Sigmoid colon (tissue), 6 donors: ENCODE measurements at regions not wholly inside any gene's neighbourhood (a gene's known extent, or its start where the extent isn't known, plus 50 kb on each side); places are given as distances from the start of the nearest gene placed in this dataset.

ENCODE experiments used
- DNase-seq: peaks from one replicate; pipeline ENCODE4 v3.0.0-alpha.2; 2019
- H3K27ac ChIP-seq, 4 donors: fragments of 200-600 bp; sonication (generic); one replicate each; pipeline ENCODE4 v1.5.1; 2016 to 2019; ENCODE audit warnings: mild to moderate bottlenecking in 1 of 4
- H3K27me3 ChIP-seq, 3 donors: fragments of 200-600 bp; sonication (generic); one replicate each; pipeline ENCODE4 v1.5.1; 2019; ENCODE audit warnings: mild to moderate bottlenecking in 1 of 3
- H3K36me3 ChIP-seq, 4 donors: fragments of 200-600 bp; sonication (generic); one replicate each; pipeline ENCODE4 v1.5.1; 2016 to 2019
- H3K4me1 ChIP-seq, 4 donors: fragments of 200-600 bp; sonication (generic); one replicate each; pipeline ENCODE4 v1.5.1; 2017 to 2019
- H3K4me3 ChIP-seq, 4 donors: fragments of 200-600 bp; sonication (generic); one replicate each; pipeline ENCODE4 v1.5.1; 2017 to 2019; ENCODE audit warnings: mild to moderate bottlenecking in 2 of 4, moderate library complexity in 1 of 4
- H3K9me3 ChIP-seq, 4 donors: fragments of 200-600 bp in 3 of 4; sonication (generic) in 3 of 4; one replicate each; pipeline versions ENCODE4 v1.5.1 to v1.6.1; 2013 to 2019
- EP300 ChIP-seq, 4 donors: sonication (generic); formaldehyde crosslinking; IDR thresholded peaks; one replicate each; pipeline ENCODE4 v1.6.1; 2017; ENCODE audit warnings: antibody characterized with exemption in 4 of 4
- POLR2A ChIP-seq, 2 donors: fragments of 450-650 bp; IDR thresholded peaks; one replicate each; pipeline ENCODE4 v1.6.1; 2016; ENCODE audit warnings: antibody characterized with exemption in 2 of 2, mild to moderate bottlenecking in 2 of 2, moderate library complexity in 2 of 2
- POLR2AphosphoS5 ChIP-seq, 4 donors: sonication (generic); formaldehyde crosslinking; IDR thresholded peaks; one replicate each; pipeline ENCODE4 v1.6.1; 2017; ENCODE audit warnings: antibody characterized with exemption in 4 of 4
- WGBS, 2 donors: extraction: QIAGEN DNeasy Blood & Tissue Kit; methylation state at CpG; one replicate each; pipeline ENCODE4 v1.1.7; 2013; 5-methylcytosine and 5-hydroxymethylcytosine counted together
- intact Hi-C: fragments of 100-400 bp; cut with DNase I; formaldehyde crosslinking; loops from one replicate; pipeline ENCODE4 v1.15.1; 2023
- TF ChIP-seq, protein P1 (sequence below), 4 experiments: fragments of 450-650 bp in 3 of 4; fragments of 200-600 bp in 1 of 4; IDR thresholded peaks; one replicate each; pipeline ENCODE4 v1.5.1; 2016 to 2019; ENCODE audit warnings: antibody characterized with exemption in 4 of 4, mild to moderate bottlenecking in 3 of 4, moderate library complexity in 2 of 4
- donor health status: healthy with polysubstance abuse.
- donor health status: healthy.

DNA sequence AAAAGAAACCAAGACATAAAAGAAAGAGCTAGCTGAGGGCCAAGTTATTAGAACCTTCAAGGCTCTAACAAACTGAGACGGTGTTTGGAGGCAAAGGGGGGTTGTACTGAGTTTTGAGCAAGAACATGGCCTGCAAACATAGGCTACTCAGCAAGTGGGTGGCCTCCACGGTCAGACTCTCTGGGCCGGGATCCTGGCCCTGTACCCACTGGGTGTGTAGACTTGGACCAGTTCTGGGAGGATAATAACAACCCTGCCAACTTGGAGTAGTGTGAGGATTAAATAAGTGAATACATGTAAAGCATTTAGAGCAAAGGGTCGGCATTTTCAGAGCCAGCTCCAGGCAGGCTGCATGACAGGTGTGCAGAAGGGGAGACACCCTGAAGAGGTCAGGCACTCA, 56.1 kb upstream of the TNFRSF19 start:
- H3K4me3 ChIP-seq, result no peak overlapping the region
- TF ChIP-seq POLR2AphosphoS5 (IDR thresholded peaks at IDR 0.05) (no peak), POLR2A (IDR thresholded peaks at IDR 0.05) (no peak)
- TF ChIP-seq, protein P1, sequence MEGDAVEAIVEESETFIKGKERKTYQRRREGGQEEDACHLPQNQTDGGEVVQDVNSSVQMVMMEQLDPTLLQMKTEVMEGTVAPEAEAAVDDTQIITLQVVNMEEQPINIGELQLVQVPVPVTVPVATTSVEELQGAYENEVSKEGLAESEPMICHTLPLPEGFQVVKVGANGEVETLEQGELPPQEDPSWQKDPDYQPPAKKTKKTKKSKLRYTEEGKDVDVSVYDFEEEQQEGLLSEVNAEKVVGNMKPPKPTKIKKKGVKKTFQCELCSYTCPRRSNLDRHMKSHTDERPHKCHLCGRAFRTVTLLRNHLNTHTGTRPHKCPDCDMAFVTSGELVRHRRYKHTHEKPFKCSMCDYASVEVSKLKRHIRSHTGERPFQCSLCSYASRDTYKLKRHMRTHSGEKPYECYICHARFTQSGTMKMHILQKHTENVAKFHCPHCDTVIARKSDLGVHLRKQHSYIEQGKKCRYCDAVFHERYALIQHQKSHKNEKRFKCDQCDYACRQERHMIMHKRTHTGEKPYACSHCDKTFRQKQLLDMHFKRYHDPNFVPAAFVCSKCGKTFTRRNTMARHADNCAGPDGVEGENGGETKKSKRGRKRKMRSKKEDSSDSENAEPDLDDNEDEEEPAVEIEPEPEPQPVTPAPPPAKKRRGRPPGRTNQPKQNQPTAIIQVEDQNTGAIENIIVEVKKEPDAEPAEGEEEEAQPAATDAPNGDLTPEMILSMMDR (IDR thresholded peaks at IDR 0.05), result no peak
- intact Hi-C loops, result no loop called here

DNA sequence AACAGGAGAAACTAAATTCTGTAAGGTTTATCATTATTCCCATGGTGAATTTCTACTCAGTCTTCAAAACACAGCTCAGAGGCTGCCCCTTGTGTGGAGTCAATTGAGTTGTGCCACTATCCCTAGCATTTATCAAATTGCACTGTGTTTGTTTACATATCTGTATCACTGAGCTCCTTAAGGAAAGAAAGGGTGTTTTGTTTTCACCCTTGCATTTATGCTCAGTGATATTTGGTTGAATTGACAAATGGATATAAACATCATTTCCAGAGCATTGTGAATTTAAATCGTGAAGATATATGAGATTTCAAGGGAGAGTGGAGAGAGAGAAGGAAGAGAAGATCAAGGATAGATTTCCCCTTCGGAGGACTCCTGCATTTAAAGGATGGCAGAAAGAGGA, 55.1 kb upstream of the TNFRSF19 start:
- no peaks in the 10 kb centered on the region for H3K36me3 ChIP-seq
- H3K4me3 ChIP-seq, result no peak overlapping the region
- intact Hi-C loops, result no loop called here
- no peaks in the 10 kb centered on the region for H3K9me3 ChIP-seq
- no peaks in the 10 kb centered on the region for H3K27me3 ChIP-seq
- H3K27ac ChIP-seq, result no peak overlapping the region
- TF ChIP-seq POLR2A (IDR thresholded peaks at IDR 0.05) (no peak), POLR2AphosphoS5 (IDR thresholded peaks at IDR 0.05) (no peak), EP300 (IDR thresholded peaks at IDR 0.05) (no peak)
- TF ChIP-seq, protein P1 (IDR thresholded peaks at IDR 0.05), result no peak
- DNase-seq, result no peak
- H3K4me1 ChIP-seq, result no peaks in the 10 kb centered on the region
- WGBS, 2 donors, result 68 to 82% methylated on average over 2 of the region's 2 CpGs

More for the DNA sequence above, 56.1 kb upstream of the TNFRSF19 start:
- WGBS, 2 donors, result 83 to 88% methylated on average over 4 of the region's 4 CpGs
- no peaks in the 10 kb centered on the region for H3K36me3 ChIP-seq
- no peaks in the 10 kb centered on the region for H3K4me1 ChIP-seq
- H3K9me3 ChIP-seq, result no peaks in the 10 kb centered on the region
- no peaks in the 10 kb centered on the region for H3K27me3 ChIP-seq
- H3K27ac ChIP-seq, result no peak overlapping the region
- no peak for DNase-seq

DNA sequence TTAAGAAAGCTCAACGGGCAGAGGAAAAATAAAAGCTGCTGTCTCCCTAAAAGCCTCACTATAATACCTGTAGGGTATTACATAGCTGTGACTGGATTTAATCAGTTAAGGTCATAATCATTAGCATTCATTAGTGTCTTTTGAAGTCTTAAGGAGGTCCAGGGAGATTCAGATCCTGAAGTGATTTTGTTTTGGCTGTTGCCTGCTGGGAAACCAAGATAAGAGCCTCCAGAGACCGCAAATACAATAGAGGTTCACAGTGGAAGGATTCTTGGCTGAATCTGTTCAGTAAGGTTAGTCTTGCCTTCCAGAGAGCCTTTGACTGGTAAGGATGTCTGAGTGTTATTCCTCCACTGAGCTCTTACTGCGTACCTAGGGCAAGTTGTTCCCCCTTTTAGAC, 54.0 kb upstream of the TNFRSF19 start:
- Histone ChIP-seq H3K4me3 (no peak overlapping the region), H3K27me3 (no peaks in the 10 kb centered on the region), H3K27ac (no peak overlapping the region), H3K9me3 (no peaks in the 10 kb centered on the region), H3K4me1 (no peaks in the 10 kb centered on the region), H3K36me3 (no peaks in the 10 kb centered on the region)
- 53 to 70% methylated on average over 3 of the region's 3 CpGs for WGBS, 2 donors
- no peak for TF ChIP-seq POLR2A (IDR thresholded peaks at IDR 0.05)
- no peak for TF ChIP-seq POLR2AphosphoS5 (IDR thresholded peaks at IDR 0.05)
- TF ChIP-seq, protein P1 (IDR thresholded peaks at IDR 0.05), result no peak
- no peak for TF ChIP-seq EP300 (IDR thresholded peaks at IDR 0.05)
- intact Hi-C loops, result no loop called here
- DNase-seq, result no peak

DNA sequence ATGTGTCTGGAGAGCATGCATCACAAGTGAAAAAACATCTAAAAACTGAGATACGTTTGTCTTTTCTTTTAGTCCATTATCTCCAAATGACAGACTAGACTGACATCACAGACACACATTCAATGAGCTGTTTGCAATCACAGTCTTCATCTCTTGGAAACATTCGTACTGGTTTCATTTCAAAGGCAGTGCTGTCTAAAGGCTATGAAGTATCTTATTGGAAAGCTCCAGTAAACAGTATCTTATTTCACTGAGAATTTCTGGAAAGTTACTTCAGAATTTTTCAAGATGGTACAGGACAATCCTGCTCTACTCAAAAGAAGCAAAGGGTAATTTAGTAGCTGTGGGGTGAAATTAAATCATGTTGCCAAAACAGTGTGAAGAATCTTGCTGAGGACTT, 53.5 kb upstream of the TNFRSF19 start:
- WGBS, 2 donors, result 57 to 59% methylated on average over 2 of the region's 2 CpGs
- Histone ChIP-seq H3K4me3 (no peak overlapping the region), H3K27me3 (no peaks in the 10 kb centered on the region)

DNA sequence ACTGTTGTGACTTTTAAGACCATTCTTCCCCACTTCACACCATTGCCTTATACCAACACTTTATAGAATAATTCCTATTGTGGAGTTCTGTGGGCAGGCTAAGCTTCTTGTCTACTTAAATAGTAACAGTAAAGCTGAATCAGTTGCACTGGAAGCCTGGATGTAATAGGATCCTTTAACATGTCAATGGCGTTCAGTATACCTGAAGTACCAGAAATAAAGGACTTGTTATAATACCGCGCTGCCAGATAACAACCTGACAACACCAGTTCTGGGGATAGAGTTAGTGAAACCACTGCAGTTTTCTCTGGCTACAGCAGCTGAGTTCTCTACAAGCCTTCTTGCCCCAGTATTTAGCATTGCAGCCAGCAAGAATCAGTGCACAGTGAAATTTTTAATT, 52.0 kb upstream of the TNFRSF19 start:
- no peaks in the 10 kb centered on the region for H3K4me1 ChIP-seq
- H3K36me3 ChIP-seq, result no peaks in the 10 kb centered on the region
- WGBS, 2 donors, result 90 to 93% methylated on average over 3 of the region's 3 CpGs
- H3K4me3 ChIP-seq, result no peak overlapping the region
- no peak for DNase-seq
- H3K9me3 ChIP-seq, result no peaks in the 10 kb centered on the region
- intact Hi-C loops, result no loop called here
- no peak overlapping the region for H3K27ac ChIP-seq
- no peaks in the 10 kb centered on the region for H3K27me3 ChIP-seq
- TF ChIP-seq POLR2A (IDR thresholded peaks at IDR 0.05) (no peak), POLR2AphosphoS5 (IDR thresholded peaks at IDR 0.05) (no peak), EP300 (IDR thresholded peaks at IDR 0.05) (no peak)
- TF ChIP-seq, protein P1 (IDR thresholded peaks at IDR 0.05), result no peak

More for the DNA sequence above, 53.5 kb upstream of the TNFRSF19 start:
- H3K4me1 ChIP-seq, result no peaks in the 10 kb centered on the region
- H3K27ac ChIP-seq, result no peak overlapping the region
- TF ChIP-seq, protein P1 (IDR thresholded peaks at IDR 0.05), result no peak
- TF ChIP-seq POLR2A (IDR thresholded peaks at IDR 0.05) (no peak), EP300 (IDR thresholded peaks at IDR 0.05) (no peak), POLR2AphosphoS5 (IDR thresholded peaks at IDR 0.05) (no peak)
- no peaks in the 10 kb centered on the region for H3K36me3 ChIP-seq
- no peaks in the 10 kb centered on the region for H3K9me3 ChIP-seq
- no peak for DNase-seq
- intact Hi-C loops, result no loop called here
